NB4 (cell line): ENCODE measurements at regions not wholly inside any gene's neighbourhood (a gene's known extent, or its start where the extent isn't known, plus 50 kb on each side); places are given as distances from the start of the nearest gene placed in this dataset.

Source experiments
- CTCF ChIP-seq: IDR thresholded peaks from one replicate; pipeline ENCODE4 v1.5.1; 2012; ENCODE audit warnings: low read depth, low read length
- MAX ChIP-seq: IDR thresholded peaks from 2 replicates; pipeline ENCODE4 v1.6.1; 2011; ENCODE audit warnings: low read depth, low read length
- MYC ChIP-seq: IDR thresholded peaks from 2 replicates; pipeline ENCODE4 v1.6.1; 2011; ENCODE audit warnings: low read depth, low read length
- POLR2A ChIP-seq: IDR thresholded peaks from 2 replicates; pipeline ENCODE4 v1.6.1; 2011; ENCODE audit warnings: mild to moderate bottlenecking; ENCODE audit not compliant: insufficient read length; ENCODE audit errors: extremely low read depth

GRCh38 chr18:57969824-57970223 is 74.2 kb upstream of the NEDD4L start:
- no peak for TF ChIP-seq CTCF
- TF ChIP-seq MAX: no peak
- no peak for TF ChIP-seq POLR2A
- no peak for TF ChIP-seq MYC
